ENCODE measurements at regions not wholly inside any gene's neighbourhood (a gene's known extent, or its start where the extent isn't known, plus 50 kb on each side); places are given as distances from the start of the nearest gene placed in this dataset.

- DNase-seq = no peak
Measured at GRCh38 chr13:50191004-50191403, 175.8 kb downstream of the KCNRG start.

- no peak for DNase-seq
Measured at GRCh38 chr13:50192272-50192813, 177.1 kb downstream of the KCNRG start.

GRCh38 chr13:50195045-50195444, 179.8 kb downstream of the KCNRG start:
- no peak for DNase-seq

- DNase-seq = no peak
Measured at GRCh38 chr13:50196118-50196517, 180.9 kb downstream of the KCNRG start.

- no peak for DNase-seq
Measured at GRCh38 chr13:50197705-50198104, 182.5 kb downstream of the KCNRG start.

DNA sequence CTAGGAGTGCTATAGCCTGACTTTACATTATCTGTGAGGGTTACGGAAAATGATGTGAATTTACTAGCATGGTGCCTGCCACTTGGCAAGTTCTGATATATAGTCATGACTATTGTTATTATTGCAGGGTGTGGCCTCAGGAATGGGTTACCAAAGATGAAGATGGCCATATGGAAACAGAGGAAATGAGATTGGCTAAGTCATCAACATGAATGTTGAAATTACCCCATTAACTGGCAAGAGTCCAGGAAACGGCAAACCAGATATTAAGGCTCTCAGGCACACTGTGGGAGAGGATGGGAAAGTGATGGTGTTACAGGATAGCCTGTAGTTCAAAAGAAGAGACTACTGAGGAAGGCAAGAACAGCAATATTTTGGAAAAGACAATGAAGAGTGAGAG, 183.3 kb downstream of the KCNRG start:
- DNase-seq = no peak

- DNase-seq = no peak
Measured at GRCh38 chr13:50200569-50200968, 185.3 kb downstream of the KCNRG start.

DNA sequence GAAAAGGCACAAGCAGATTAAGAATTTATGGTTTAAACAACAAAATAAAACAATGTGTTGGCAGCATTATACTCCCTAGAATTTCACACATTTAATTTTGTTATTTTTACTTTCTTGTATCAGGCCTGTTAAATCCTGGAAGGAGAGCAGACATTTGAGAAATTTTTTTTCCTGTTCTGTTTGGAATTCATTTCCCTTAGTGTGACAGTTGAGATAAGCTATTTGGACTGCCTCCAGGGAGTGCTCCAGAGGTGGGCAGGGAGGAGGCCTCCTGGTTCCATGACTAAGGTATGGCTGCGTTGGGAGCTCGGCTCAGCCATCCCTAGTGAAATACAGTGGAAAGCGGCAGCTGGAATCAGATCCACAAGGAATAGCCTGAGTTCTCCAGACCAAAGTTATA, 185.7 kb downstream of the KCNRG start:
- no peak for DNase-seq

- no peak for DNase-seq
Measured at GRCh38 chr13:50202485-50202884, 187.2 kb downstream of the KCNRG start.

GRCh38 chr13:50203256-50203941, 188.2 kb downstream of the KCNRG start:
- no peak for DNase-seq

DNA sequence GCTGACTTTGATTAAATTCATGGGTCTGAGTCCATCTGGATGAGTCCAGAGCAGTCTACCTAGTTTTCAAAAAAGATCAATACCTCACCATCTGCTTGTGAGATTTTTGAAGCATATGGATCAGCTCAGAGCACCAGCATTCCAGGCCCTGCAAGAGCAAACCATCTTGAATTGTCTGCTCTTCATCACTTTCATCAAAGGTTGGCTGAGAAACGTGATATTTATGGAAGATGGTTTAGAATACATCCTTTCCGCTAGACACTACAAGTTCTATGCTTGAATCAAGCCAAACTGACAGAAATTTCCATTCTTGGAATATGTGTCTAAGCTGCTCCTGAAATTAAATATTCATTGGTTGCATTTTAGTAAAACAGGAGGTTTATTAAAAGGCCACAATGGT, 190.3 kb downstream of the KCNRG start:
- DNase-seq = no peak

DNA sequence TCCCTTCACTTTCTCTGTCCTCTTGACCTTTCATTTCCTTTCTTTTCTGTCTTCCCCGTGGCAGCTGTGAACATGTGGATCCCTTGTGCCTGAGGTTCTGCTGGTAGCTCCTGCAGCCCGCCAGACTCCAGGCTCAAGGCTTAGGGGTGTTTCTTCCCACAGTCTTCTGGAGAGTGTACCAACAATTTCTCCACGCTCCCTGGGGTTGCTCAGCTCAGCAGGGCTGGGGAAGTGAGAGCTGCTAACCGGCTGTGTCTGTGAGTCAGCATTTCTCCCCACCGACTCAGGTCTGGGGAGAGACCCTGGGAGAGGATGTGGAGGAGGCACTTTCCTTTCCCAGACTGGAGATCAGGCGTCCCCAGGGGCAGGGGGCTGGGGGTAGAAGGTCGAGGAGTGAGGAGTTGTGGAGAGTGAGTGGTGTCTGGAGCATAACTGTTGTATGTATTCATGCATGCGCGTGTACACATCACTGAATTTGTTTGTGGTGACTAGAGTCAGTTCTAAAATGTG, 193.6 kb downstream of the KCNRG start:
- DNase-seq = peak in 5 of 58 donors; percentile 1 to 7 (median 6)

DNA sequence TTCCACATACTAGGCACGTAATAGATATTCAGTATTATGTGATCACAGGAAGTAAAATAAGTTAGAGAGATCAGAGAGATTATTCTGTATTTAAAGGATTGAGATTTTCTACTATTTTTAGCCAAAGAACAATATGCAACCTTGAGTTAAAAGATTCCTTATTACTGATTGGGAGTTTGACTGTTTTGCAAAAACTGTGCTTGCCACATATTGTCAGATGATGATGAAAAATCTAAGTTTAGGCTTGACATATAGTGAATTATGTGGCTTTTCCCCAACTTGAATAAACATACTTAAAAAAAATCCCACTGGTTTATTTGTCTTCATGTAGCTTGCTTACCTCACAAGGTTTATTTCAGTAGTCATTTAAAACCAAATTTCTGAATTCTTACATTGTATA, 194.4 kb downstream of the KCNRG start:
- DNase-seq = no peak

DNA sequence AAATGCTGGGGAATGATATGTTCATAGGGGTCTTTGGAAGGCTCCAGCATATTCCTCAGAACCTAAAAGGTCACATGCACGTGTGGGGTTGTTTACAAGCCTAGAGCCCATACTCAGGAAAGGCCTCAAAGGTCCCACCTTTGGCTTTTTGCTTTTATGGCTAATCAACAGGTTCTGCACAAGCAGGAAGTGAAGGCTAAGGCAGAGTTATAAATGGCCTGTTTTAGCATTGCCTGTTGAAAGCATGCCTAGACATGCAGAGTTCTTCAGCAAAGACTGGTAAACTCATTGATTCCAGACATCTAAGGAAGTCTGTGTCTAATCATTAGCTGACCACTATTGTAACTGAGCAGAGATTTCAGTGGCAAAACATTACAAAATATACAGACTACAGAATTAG, 198.3 kb downstream of the KCNRG start:
- DNase-seq = no peak

GRCh38 chr13:50214514-50214913, 199.3 kb downstream of the KCNRG start:
- DNase-seq = no peak

DNA sequence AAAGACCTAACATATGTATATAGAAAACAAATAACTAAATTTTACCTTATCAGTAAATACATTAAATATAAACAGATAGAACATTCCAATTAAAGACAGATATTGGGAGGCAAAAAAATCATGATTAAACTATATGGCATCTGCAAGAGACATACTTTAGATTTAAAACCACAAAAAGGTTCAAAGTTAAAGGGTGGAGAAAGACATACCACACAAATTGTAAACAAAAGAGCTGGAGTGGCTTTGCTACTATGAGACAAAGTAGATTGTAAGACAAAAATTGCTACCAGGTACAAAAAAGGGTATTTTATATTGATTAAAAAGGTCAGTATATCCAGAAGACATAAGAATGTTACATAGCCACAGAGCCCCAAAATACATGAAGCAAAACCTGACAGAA, 200.2 kb downstream of the KCNRG start:
- DNase-seq = no peak

GRCh38 chr13:50219743-50220142, 204.5 kb downstream of the KCNRG start:
- no peak for DNase-seq

GRCh38 chr13:50220938-50221337, 205.7 kb downstream of the KCNRG start:
- DNase-seq = no peak

DNA sequence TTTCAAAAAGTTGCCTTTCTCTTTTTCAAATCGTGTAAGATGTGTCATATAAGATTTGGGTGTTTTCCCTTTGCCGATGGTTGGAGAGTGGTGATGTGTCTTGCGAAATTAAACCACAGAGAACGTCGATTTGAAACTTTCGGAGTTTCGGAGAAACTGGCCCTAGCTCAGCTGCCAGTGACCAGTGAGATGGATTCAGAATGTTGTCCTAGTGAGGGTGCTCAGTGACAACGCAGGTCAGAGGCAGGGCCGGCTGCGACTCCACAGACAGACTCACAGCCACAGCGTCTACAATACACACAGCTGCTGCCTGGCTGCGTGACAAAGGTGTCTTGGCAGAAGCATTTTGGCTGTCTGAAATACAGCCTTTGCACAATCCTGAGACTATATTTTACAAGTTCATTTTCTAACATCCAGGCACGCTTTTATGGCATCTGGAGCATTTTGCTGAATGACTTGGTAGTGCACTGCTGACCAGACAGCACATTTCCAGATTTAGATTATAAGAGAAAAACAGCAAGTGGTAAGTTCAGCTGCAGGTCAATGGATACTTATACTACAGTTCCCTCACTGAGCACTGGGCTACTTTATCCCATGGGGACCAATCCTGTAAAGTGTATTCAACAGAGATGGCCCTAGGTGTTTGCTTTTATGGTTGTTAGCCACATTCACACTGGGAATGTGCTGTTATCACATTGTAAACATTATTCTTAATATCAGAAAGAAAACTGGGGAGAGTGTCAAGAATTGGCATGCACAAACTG, 207.5 kb downstream of the KCNRG start:
- peak in 25 of 58 donors; percentile 3 to 56 (median 14) for DNase-seq

- DNase-seq = no peak
Measured at GRCh38 chr13:50224534-50224933, 209.3 kb downstream of the KCNRG start.

- peak in 1 of 58 donors; percentile 3 for DNase-seq
Measured at GRCh38 chr13:50225193-50226155, 210.2 kb downstream of the KCNRG start.

All from anterior cingulate cortex (tissue), 58 donors.